Right atrium auricular region (tissue), 2 donors: ENCODE measurements at regions not wholly inside any gene's neighbourhood (a gene's known extent, or its start where the extent isn't known, plus 50 kb on each side); places are given as distances from the start of the nearest gene placed in this dataset.
"Not testable (repeated sequence)": the region's sequence is repeated elsewhere in the genome, so short reads cannot be mapped to it uniquely, and the experiment has no call there.

Experiments
- DNase-seq: peaks from one replicate; pipeline ENCODE4 v3.0.0-alpha.2; 2019; ENCODE audit warnings: low spot score
- H3K27ac ChIP-seq, 2 donors: fragments of 200-600 bp; sonication (generic); 1 replicate in 1 of 2; 2 replicates in 1 of 2; pipeline ENCODE4 v1.5.1; 2016 to 2019
- H3K27me3 ChIP-seq, 2 donors: fragments of 200-600 bp; sonication (generic); one replicate each; pipeline versions ENCODE4 v1.5.1 to v1.6.0; 2017 to 2019
- H3K36me3 ChIP-seq: fragments of 200-600 bp; sonication (generic); one replicate; pipeline ENCODE4 v1.5.1; 2016
- H3K4me1 ChIP-seq, 2 donors: fragments of 200-600 bp; sonication (generic); one replicate each; pipeline versions ENCODE4 v1.5.1 to v1.6.0; 2017 to 2019
- H3K4me3 ChIP-seq, 2 donors: fragments of 200-600 bp; sonication (generic); 1 replicate in 1 of 2; 2 replicates in 1 of 2; pipeline ENCODE4 v1.5.1; 2017 to 2019; ENCODE audit warnings: mild to moderate bottlenecking in 1 of 2, moderate library complexity in 1 of 2
- H3K9me3 ChIP-seq, 2 donors: fragments of 200-600 bp; sonication (generic); one replicate each; pipeline ENCODE4 v1.5.1; 2019
- TF ChIP-seq, protein P1 (sequence below), 2 donors: fragments of 200-600 bp; sonication (generic); IDR thresholded peaks; one replicate each; pipeline ENCODE4 v1.5.1; 2019; ENCODE audit warnings: antibody characterized with exemption in 2 of 2

DNA sequence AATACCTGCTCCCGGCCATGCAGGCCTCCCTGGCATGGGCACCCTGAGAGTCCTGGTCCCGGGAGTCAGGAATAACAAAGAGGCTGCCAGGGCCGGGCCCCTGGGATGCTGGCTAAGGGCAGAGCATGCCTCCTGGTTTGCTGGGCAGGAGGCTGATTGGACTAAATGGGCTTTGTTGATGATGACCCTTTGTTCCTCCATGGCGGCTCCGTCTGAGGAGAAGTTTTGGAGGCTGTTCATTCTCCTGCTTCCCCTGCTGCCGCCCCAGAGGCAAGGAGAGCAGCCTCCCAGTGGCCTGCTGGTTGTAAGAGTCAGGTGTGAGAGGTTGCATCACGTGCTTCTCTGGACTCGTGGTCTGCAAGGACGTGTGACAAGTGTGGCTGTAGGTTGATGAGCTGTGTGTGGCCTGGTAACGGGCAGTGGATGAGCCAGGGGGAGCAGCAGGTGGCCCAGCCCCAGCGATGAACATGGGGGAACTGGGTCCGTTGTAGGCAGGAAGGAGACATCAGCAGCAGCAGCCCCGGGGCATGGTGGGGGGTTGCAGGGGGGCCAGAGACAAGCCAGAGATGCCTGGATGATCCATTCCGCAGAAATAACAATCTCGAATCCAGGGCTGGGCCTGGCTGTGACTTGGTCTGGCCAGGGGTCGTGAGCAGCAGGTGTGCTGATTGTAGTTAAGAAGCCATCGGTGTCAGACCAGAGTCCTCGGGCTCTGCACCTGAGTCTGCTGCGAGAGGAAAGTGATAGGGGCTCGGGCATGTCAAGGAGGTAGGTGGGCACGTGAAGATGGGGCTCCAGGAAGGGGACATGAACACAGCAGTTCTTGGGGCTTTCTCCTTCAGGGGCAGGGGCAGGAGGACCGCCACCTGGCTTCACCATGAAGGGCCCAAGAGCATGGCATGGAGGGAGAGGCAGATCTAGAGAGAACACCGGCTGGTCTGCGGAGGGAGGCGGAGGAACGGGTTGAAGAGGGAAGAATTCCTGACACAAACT is 101.4 kb downstream of the TNFRSF13B start:
- Histone ChIP-seq H3K27me3 (no peaks in the 10 kb centered on the region), H3K36me3 (no peaks in the 10 kb centered on the region), H3K4me1 (no peaks in the 10 kb centered on the region), H3K4me3 (no peak overlapping the region), H3K9me3 (no peaks in the 10 kb centered on the region), H3K27ac (no peak overlapping the region)
- no peak for DNase-seq
- TF ChIP-seq, protein P1, sequence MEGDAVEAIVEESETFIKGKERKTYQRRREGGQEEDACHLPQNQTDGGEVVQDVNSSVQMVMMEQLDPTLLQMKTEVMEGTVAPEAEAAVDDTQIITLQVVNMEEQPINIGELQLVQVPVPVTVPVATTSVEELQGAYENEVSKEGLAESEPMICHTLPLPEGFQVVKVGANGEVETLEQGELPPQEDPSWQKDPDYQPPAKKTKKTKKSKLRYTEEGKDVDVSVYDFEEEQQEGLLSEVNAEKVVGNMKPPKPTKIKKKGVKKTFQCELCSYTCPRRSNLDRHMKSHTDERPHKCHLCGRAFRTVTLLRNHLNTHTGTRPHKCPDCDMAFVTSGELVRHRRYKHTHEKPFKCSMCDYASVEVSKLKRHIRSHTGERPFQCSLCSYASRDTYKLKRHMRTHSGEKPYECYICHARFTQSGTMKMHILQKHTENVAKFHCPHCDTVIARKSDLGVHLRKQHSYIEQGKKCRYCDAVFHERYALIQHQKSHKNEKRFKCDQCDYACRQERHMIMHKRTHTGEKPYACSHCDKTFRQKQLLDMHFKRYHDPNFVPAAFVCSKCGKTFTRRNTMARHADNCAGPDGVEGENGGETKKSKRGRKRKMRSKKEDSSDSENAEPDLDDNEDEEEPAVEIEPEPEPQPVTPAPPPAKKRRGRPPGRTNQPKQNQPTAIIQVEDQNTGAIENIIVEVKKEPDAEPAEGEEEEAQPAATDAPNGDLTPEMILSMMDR (IDR thresholded peaks at IDR 0.05): no peak

DNA sequence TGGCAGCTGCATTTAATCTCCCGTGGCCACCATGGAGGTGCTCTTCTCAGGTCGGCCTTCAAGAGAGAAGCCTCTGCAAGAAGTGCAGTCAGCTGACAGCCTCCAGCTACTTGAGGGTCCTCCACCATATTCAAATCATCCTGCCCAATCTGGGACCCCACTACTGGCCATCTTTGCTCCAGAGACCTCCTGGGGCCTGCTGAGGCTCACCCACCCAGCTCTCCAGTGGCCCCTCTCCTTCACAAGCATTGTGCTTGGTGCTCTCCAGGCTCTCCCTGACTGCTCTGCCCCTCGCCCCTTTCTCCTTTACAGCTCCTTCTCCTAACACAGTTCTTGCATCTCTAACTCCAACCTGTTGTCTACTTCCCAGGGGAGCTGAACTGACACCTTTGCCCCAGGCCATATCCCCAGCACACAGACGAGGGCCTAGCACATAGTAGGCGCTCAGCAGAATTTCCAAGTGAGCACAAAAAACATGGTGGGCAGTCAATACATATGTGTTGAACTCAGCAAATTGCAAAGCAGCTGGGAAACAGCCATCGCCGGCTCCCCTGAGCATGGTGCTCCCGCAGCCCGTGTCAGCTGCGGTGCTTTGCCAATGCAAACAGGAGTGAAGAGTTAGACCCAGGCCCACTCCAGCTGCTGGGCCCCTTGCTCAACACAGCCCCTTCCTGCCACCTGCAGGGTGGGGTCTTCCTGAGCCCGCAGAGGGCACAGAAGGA is 102.2 kb downstream of the TNFRSF13B start:
- not testable (repeated sequence) for H3K36me3 ChIP-seq, H3K27ac ChIP-seq, DNase-seq, H3K9me3 ChIP-seq, H3K4me1 ChIP-seq, H3K27me3 ChIP-seq, H3K4me3 ChIP-seq

DNA sequence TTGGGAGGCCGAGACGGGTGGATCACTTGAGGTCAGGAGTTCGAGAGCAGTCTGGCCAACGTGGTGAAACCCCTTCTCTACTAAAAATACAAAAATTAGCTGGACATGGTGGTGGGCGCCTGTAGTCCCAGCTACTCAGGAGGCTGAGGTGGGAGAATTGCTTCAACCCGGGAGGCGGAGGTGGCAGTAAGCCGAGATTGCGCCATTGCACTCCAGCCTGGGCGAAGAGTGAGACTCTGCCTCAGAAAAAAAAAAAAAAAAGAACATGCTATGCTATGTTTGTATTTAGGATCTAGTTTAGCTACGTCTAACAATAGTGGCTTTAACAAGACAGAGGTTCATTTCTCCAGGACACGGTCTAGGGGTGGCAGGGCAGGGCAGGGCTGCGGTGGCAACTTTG is 103.3 kb downstream of the TNFRSF13B start:
- not testable (repeated sequence) for H3K9me3 ChIP-seq, H3K4me1 ChIP-seq, H3K27me3 ChIP-seq, H3K4me3 ChIP-seq, H3K36me3 ChIP-seq, DNase-seq, H3K27ac ChIP-seq

DNA sequence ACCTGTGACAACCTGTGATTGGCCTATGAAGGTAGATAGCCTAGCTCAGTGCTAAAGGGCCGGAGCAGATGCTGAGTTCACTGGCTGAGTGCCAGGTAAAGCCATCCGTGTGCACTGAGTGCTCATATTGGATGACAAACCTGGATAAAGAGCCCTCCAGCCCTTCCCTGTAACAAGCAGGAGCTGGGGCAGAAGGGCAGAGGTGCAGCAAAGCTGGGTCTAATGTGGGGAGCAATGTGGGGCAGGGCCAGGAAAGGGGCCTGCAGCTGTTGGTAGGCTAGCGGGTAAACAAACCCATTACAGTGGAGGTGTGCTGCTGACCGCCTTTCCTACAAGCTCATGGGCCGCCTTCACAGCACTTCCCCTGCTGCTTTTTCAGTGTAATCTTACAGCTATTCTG is 104.4 kb downstream of the TNFRSF13B start:
- H3K27me3 ChIP-seq, H3K36me3 ChIP-seq, H3K4me3 ChIP-seq, DNase-seq, H3K9me3 ChIP-seq, H3K27ac ChIP-seq, H3K4me1 ChIP-seq: not testable (repeated sequence)

DNA sequence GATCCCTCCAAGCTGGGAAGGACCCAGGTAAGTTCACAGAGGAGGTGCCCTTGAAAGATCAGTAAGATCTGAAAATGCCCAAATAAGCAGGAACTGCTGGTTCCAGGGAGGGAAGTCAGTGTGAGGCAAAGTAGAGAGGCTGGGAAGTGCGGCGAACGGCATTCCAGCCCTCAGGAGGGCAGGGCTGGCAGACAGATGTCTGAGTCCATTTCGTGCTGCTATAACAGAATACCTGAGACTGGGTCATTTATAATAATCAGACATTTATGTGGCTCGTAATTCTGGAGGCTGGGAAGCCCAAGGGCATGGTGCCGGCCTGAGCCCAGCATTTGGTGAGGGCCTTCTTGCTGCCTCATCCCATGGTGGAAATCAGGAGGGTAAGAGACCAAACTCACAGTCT is 105.1 kb downstream of the TNFRSF13B start:
- not testable (repeated sequence) for DNase-seq, H3K4me3 ChIP-seq, H3K36me3 ChIP-seq, H3K27me3 ChIP-seq, H3K4me1 ChIP-seq, H3K9me3 ChIP-seq, H3K27ac ChIP-seq

DNA sequence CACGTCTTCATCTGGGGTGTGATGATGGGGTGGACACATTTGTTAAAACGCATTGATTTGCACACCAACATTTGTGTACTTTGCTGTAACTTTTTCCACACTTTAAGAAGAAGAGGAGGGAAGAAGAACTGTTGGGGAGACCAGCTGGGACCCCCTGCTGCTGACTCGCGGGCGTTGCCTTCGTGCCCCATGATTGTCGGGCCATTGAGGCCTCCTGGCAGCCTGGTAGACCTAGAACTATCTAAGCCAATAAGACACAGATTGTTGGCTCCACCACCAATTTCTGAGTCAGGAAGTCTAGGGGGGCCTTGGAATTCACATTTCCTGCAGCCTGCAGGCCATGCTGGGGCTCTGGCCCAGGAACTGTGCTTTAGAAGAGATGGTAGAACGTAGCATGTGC is 105.5 kb downstream of the TNFRSF13B start:
- Histone ChIP-seq H3K4me3 (no peak overlapping the region), H3K9me3 (no peaks in the 10 kb centered on the region), H3K27me3 (no peaks in the 10 kb centered on the region), H3K36me3 (no peaks in the 10 kb centered on the region), H3K4me1 (no peaks in the 10 kb centered on the region), H3K27ac (no peak overlapping the region)
- no peak for DNase-seq
- TF ChIP-seq, protein P1 (IDR thresholded peaks at IDR 0.05): no peak

DNA sequence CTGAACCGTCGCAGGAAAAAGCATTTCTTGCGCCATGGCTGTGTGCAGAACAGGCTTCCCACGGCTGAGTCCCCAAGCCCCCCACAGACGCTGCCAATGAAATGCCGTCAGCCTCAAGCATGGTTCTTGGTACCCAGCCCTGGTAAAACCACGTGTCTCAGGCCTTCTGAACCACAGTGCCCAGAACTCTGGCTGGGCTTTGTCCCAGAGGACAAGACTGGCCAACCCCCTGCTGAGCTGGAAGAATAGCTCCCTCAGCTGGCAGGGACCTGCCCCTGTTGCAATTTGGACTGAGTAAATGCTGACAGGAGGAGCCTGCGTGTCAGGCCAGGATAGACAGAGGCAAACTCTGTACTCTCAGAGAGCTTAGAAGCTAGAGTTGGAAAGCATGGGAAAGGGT is 106.2 kb downstream of the TNFRSF13B start:
- DNase-seq, H3K27me3 ChIP-seq, H3K4me3 ChIP-seq, H3K27ac ChIP-seq, H3K9me3 ChIP-seq, H3K4me1 ChIP-seq, H3K36me3 ChIP-seq: not testable (repeated sequence)

DNA sequence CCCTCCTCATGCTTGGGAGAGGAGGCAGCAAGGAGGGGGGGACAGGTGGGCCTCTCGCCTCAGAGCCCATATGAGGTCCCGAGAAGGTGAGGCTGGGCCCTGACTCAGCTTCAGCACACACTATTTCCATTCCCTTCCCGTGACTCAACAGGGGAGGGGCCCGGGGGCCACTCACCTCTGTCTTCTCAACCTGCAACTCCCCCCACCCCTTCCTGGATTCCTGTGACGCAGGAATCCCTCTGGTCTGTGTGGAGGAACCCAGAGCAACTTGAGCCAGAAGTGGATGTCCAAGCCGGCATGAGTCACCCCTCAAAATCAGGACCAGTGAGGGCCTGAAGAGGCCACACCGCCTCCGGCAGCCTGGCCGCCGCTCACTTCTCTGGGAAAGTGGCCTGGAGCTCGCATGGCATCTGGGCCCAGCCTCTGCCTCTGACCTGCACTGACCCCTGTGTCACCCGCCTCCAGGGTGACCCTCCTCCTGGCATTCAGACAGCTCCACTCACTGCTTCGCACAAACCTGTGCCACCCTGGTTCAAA is 106.8 kb downstream of the TNFRSF13B start:
- not testable (repeated sequence) for H3K27me3 ChIP-seq, DNase-seq, H3K27ac ChIP-seq, H3K9me3 ChIP-seq, H3K4me1 ChIP-seq, H3K36me3 ChIP-seq, H3K4me3 ChIP-seq

DNA sequence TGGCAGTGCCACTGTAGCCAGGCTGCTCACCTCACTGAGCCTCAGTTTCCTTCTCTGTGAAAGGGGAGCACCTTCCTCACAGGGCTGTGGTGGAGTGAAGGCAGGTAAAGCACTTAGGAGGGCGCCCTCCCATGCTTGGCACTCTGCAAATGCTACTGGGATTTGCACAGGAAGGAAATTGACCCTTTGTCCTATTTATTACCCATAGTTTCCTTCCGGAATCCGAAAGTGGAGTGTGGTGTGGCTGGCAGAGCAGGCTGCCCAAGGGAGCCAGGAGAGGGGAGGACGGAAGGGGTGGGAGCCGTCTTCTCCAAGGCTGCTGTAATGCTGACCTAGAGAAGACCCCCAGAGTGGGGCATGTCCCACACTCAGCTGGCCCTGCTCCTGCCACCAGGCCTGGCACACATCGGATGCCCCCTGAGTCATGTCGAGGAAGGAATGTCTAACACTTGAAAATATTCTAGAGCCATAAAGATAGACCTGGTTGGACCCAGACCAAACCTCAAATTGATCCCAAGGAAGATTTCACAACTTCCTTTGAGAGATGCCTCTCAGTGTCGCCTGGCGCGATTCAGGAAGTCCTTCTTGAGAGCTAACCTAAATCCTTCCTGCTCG is 107.3 kb downstream of the TNFRSF13B start:
- H3K4me3 ChIP-seq: not testable (repeated sequence)

DNA sequence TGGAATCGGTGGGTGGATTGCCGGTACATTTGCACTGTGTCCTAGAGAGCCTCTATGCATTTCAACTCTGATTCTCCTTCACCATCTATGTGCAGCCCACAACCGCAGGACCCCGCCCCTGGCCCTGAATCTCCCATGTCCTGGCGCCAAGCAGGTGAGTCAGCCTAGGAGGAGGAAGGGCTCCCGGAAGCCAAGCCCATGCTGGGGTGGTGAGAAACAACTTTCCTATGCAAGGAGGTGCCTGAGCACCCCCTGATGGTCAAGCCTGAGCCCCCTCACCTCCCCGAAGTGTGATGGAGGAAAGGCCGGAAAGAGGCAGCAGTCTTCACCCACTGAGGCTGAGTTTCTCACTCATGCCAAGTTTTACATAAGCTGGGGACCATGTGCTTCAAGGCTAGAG is 110.8 kb downstream of the TNFRSF13B start:
- DNase-seq, H3K9me3 ChIP-seq, H3K4me1 ChIP-seq, H3K36me3 ChIP-seq, H3K27ac ChIP-seq, H3K4me3 ChIP-seq, H3K27me3 ChIP-seq: not testable (repeated sequence)

More for the DNA sequence above, 107.3 kb downstream of the TNFRSF13B start:
- not testable (repeated sequence) for H3K27ac ChIP-seq, H3K27me3 ChIP-seq, DNase-seq, H3K4me1 ChIP-seq, H3K9me3 ChIP-seq, H3K36me3 ChIP-seq

DNA sequence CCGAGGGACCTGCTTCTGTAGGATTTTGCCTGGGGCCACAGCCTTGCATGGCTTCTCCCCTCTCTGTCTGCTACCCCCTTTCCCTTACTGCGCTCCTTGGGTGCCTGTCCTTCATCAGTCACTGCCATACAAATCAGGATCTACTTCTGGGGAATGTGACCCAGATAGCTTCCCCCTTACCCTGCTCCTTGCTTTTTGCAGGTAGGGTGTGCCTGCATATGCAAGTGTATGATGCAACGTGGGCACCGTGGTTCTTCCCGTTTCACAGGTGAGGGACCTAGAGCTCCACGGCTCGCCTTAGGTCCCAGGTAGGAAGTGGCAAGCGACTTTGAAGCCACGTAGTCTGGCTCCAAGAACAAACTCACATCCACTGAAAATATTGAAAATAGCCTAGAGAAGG is 111.5 kb downstream of the TNFRSF13B start:
- not testable (repeated sequence) for H3K9me3 ChIP-seq, H3K27me3 ChIP-seq, H3K36me3 ChIP-seq, DNase-seq, H3K4me3 ChIP-seq, H3K4me1 ChIP-seq, H3K27ac ChIP-seq

DNA sequence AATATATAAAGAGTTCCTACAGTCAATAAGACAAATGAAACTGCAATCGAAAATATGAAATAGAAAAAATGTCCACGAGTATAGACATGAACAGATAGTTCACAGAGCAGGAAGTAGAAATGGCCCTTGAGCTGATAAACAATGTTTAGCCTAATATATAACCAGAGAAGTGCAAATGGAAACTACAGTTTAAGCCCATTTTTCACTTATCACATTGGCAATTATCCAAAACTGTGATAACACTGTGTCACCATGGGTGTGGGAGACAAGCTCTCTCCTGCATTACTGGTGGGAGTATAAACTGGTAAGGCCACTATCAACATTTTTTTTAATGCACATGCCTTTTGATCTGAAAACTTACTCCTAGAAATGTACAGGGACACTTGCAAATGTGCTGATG is 112.4 kb downstream of the TNFRSF13B start:
- H3K27ac ChIP-seq, DNase-seq, H3K4me1 ChIP-seq: not testable (repeated sequence)

More for the DNA sequence above, 112.4 kb downstream of the TNFRSF13B start:
- not testable (repeated sequence) for H3K27me3 ChIP-seq, H3K36me3 ChIP-seq, H3K9me3 ChIP-seq, H3K4me3 ChIP-seq
